ENCODE measurements at regions not wholly inside any gene's neighbourhood (a gene's known extent, or its start where the extent isn't known, plus 50 kb on each side); places are given as distances from the start of the nearest gene placed in this dataset.

- no peak for DNase-seq
These were observed 51.3 kb upstream of the FREM1 start for GRCh38 chr9:14961372-14962068.

GRCh38 chr9:14960881-14961280 is 50.7 kb upstream of the FREM1 start:
- DNase-seq = no peak

Data from activated T-cell treated with anti-CD3 and anti-CD28 coated beads, Interleukin-2, amount 50 U/mL, for 1 hour (primary cell).